ENCODE measurements at regions not wholly inside any gene's neighbourhood (a gene's known extent, or its start where the extent isn't known, plus 50 kb on each side); places are given as distances from the start of the nearest gene placed in this dataset.

- TF ChIP-seq CTCF (IDR thresholded peaks at IDR 0.05), result no peak
Observed at GRCh38 chr6:14286634-14287428, 169.3 kb downstream of the CD83 start.

- no peak for TF ChIP-seq CTCF (IDR thresholded peaks at IDR 0.05)
Observed at GRCh38 chr6:14287707-14288106, 170.1 kb downstream of the CD83 start.

GRCh38 chr6:14288910-14289309, 171.3 kb downstream of the CD83 start:
- no peak for TF ChIP-seq CTCF (IDR thresholded peaks at IDR 0.05)

GRCh38 chr6:14290041-14290771, 172.6 kb downstream of the CD83 start:
- TF ChIP-seq CTCF (IDR thresholded peaks at IDR 0.05), result no peak

- TF ChIP-seq CTCF (IDR thresholded peaks at IDR 0.05), result no peak
Observed at GRCh38 chr6:14290772-14291330, 173.3 kb downstream of the CD83 start.

- no peak for TF ChIP-seq CTCF (IDR thresholded peaks at IDR 0.05)
Observed at GRCh38 chr6:14291331-14291730, 173.8 kb downstream of the CD83 start.

GRCh38 chr6:14292119-14292518, 174.5 kb downstream of the CD83 start:
- no peak for TF ChIP-seq CTCF (IDR thresholded peaks at IDR 0.05)
